ENCODE measurements at regions not wholly inside any gene's neighbourhood (a gene's known extent, or its start where the extent isn't known, plus 50 kb on each side); places are given as distances from the start of the nearest gene placed in this dataset.

- TF ChIP-seq ZMAT3 (CRISPR knock-in tag; conservative IDR thresholded peaks at IDR 0.05) (no peak), ZNF580 (CRISPR knock-in tag; IDR thresholded peaks at IDR 0.05; ENCODE audit: borderline replicate concordance, low read depth) (peak; percentile 51; the same call in 1 of the 2 replicates), AGO1 (IDR thresholded peaks at IDR 0.05; ENCODE audit: low read depth, low read length, poor library complexity, severe bottlenecking) (no peak), CBX1 (IDR thresholded peaks at IDR 0.05; ENCODE audit: low read depth) (no peak), SKIL (CRISPR knock-in tag; IDR thresholded peaks at IDR 0.05; ENCODE audit: borderline replicate concordance) (no peak), NR0B2 (CRISPR knock-in tag; IDR thresholded peaks at IDR 0.05) (0 out of 2 replicates have a peak, but pooled peaks have one; percentile 28), DPF2 (CRISPR knock-in tag; IDR thresholded peaks at IDR 0.05; ENCODE audit: borderline replicate concordance, low read depth) (no peak), SPEN (CRISPR knock-in tag; IDR thresholded peaks at IDR 0.05; ENCODE audit: low read depth) (no peak), FOXJ3 (CRISPR knock-in tag; IDR thresholded peaks at IDR 0.05; ENCODE audit: borderline replicate concordance) (no peak), HNRNPLL (IDR thresholded peaks at IDR 0.05; ENCODE audit: low read depth, low read length, poor library complexity, severe bottlenecking) (peak; percentile 41), ZKSCAN1 (IDR thresholded peaks at IDR 0.05; ENCODE audit: low read length) (no peak), DZIP1 (CRISPR knock-in tag; IDR thresholded peaks at IDR 0.05) (no peak), BHLHE40 (IDR thresholded peaks at IDR 0.05; ENCODE audit: low read length) (no peak), ZNF670 (CRISPR knock-in tag; IDR thresholded peaks at IDR 0.05; ENCODE audit: borderline replicate concordance) (no peak), SOX5 (CRISPR knock-in tag; IDR thresholded peaks at IDR 0.05; ENCODE audit: borderline replicate concordance) (no peak), CEBPZ (IDR thresholded peaks at IDR 0.05; ENCODE audit: low read length) (no peak), THAP7 (CRISPR knock-in tag; IDR thresholded peaks at IDR 0.05) (no peak), ZNF558 (CRISPR knock-in tag; IDR thresholded peaks at IDR 0.05; ENCODE audit: borderline replicate concordance) (no peak)
Observed at GRCh38 chr6:160930547-160931377, 60.8 kb upstream of the MAP3K4 start (continued).

All from HepG2 (cell line).